Liver (tissue), 8 donors: ENCODE measurements at regions not wholly inside any gene's neighbourhood (a gene's known extent, or its start where the extent isn't known, plus 50 kb on each side); places are given as distances from the start of the nearest gene placed in this dataset.

Experiments
- DNase-seq: peaks from one replicate; pipeline ENCODE4 v3.0.0-alpha.2; 2017; ENCODE audit warnings: low spot score
- H3K27ac ChIP-seq, 2 donors: one replicate each; pipeline ENCODE4 v1.7.0; 2013; ENCODE audit warnings: inconsistent platforms in 2 of 2, low read length in 2 of 2, control low read depth in 1 of 2, low read depth in 1 of 2, mild to moderate bottlenecking in 1 of 2
- H3K27me3 ChIP-seq, 4 donors: one replicate each; pipeline versions ENCODE4 v1.6.1 to v1.7.0; 2013; ENCODE audit warnings: low read length in 3 of 4, inconsistent platforms in 1 of 4, mild to moderate bottlenecking in 1 of 4, moderate library complexity in 1 of 4; ENCODE audit not compliant: control insufficient read depth in 4 of 4, insufficient read depth in 4 of 4
- H3K36me3 ChIP-seq, 4 donors: one replicate each; pipeline versions ENCODE4 v1.6.1 to v1.7.0; 2013; ENCODE audit warnings: low read length in 3 of 4, mild to moderate bottlenecking in 3 of 4, low read depth in 1 of 4, moderate library complexity in 1 of 4; ENCODE audit not compliant: control insufficient read depth in 4 of 4, insufficient read depth in 3 of 4
- H3K4me1 ChIP-seq, 4 donors: one replicate each; pipeline versions ENCODE4 v1.6.1 to v1.7.0; 2013; ENCODE audit warnings: low read length in 3 of 4, mild to moderate bottlenecking in 3 of 4, moderate library complexity in 1 of 4; ENCODE audit not compliant: control insufficient read depth in 4 of 4, insufficient read depth in 4 of 4
- H3K4me3 ChIP-seq, 3 donors: one replicate each; pipeline versions ENCODE4 v1.6.1 to v1.7.0; 2013; ENCODE audit warnings: low read length in 3 of 3, control low read depth in 1 of 3, low read depth in 1 of 3, mild to moderate bottlenecking in 1 of 3
- H3K9ac ChIP-seq, 2 donors: one replicate each; pipeline ENCODE4 v1.7.0; 2013; ENCODE audit warnings: low read length in 2 of 2, mild to moderate bottlenecking in 2 of 2, moderate library complexity in 2 of 2, control low read depth in 1 of 2, low read depth in 1 of 2
- H3K9me3 ChIP-seq, 4 donors: one replicate each; pipeline versions ENCODE4 v1.6.1 to v1.7.0; 2013; ENCODE audit warnings: low read length in 3 of 4; ENCODE audit not compliant: control insufficient read depth in 4 of 4
- ATF3 ChIP-seq: IDR thresholded peaks from 2 replicates; pipeline ENCODE4 v1.6.1; 2016; ENCODE audit warnings: antibody characterized with exemption
- CTCF ChIP-seq: fragments of 150-350 bp; IDR thresholded peaks from 2 replicates; pipeline ENCODE4 v1.5.1; 2017; ENCODE audit warnings: improper control_type of control experiment, low read depth, low read length; ENCODE audit not compliant: missing input control
- EGR1 ChIP-seq, 2 donors: IDR thresholded peaks; 2 replicates each; pipeline ENCODE4 v1.6.1; 2016 to 2018; ENCODE audit warnings: antibody characterized with exemption in 2 of 2, low read depth in 2 of 2
- FOXA1 ChIP-seq: IDR thresholded peaks from 2 replicates; pipeline ENCODE4 v1.6.1; 2016; ENCODE audit warnings: antibody characterized with exemption
- FOXA2 ChIP-seq: IDR thresholded peaks from 2 replicates; pipeline ENCODE4 v1.6.1; 2016; ENCODE audit warnings: antibody characterized with exemption
- GABPA ChIP-seq, 2 donors: IDR thresholded peaks in 1 of 2; conservative IDR thresholded peaks in 1 of 2; 2 replicates each; pipeline ENCODE4 v1.6.1; 2016; ENCODE audit warnings: antibody characterized with exemption in 2 of 2, mild to moderate bottlenecking in 1 of 2, moderate library complexity in 1 of 2
- HNF4A ChIP-seq, 2 donors: conservative IDR thresholded peaks; 2 replicates each; pipeline ENCODE4 v1.6.1; 2016; ENCODE audit warnings: antibody characterized with exemption in 2 of 2, mild to moderate bottlenecking in 2 of 2
- HNF4G ChIP-seq: IDR thresholded peaks from 2 replicates; pipeline ENCODE4 v1.6.1; 2016; ENCODE audit warnings: antibody characterized with exemption
- JUND ChIP-seq, 2 donors: IDR thresholded peaks; 2 replicates each; pipeline ENCODE4 v1.6.1; 2016; ENCODE audit warnings: antibody characterized with exemption in 2 of 2
- MAX ChIP-seq: IDR thresholded peaks from 2 replicates; pipeline ENCODE4 v1.6.1; 2016; ENCODE audit warnings: antibody characterized with exemption
- NR2F2 ChIP-seq: IDR thresholded peaks from 2 replicates; pipeline ENCODE4 v1.6.1; 2016; ENCODE audit warnings: antibody characterized with exemption
- RAD21 ChIP-seq, 2 donors: IDR thresholded peaks; 2 replicates each; pipeline ENCODE4 v1.6.1; 2016; ENCODE audit warnings: antibody characterized with exemption in 2 of 2, mild to moderate bottlenecking in 2 of 2
- REST ChIP-seq: IDR thresholded peaks from 2 replicates; pipeline ENCODE4 v1.6.1; 2016; ENCODE audit warnings: antibody characterized with exemption, mild to moderate bottlenecking
- RXRA ChIP-seq, 2 donors: IDR thresholded peaks; 2 replicates each; pipeline ENCODE4 v1.6.1; 2017 to 2018; ENCODE audit warnings: antibody characterized with exemption in 2 of 2, mild to moderate bottlenecking in 1 of 2
- SP1 ChIP-seq: IDR thresholded peaks from 2 replicates; pipeline ENCODE4 v1.6.1; 2018; ENCODE audit warnings: antibody characterized with exemption, mild to moderate bottlenecking
- TAF1 ChIP-seq: conservative IDR thresholded peaks from 2 replicates; pipeline ENCODE4 v1.6.1; 2016; ENCODE audit warnings: antibody characterized with exemption, mild to moderate bottlenecking
- YY1 ChIP-seq: IDR thresholded peaks from 2 replicates; pipeline ENCODE4 v1.6.1; 2016; ENCODE audit warnings: antibody characterized with exemption, mild to moderate bottlenecking
- ZBTB33 ChIP-seq: IDR thresholded peaks from 2 replicates; pipeline ENCODE4 v1.6.1; 2016; ENCODE audit warnings: antibody characterized with exemption
- WGBS: extraction: QIAGEN DNeasy Blood & Tissue Kit; methylation state at CpG from one replicate; pipeline ENCODE4 v1.1.7; 2013; 5-methylcytosine and 5-hydroxymethylcytosine counted together
- donor health status: healthy.
- donor health status: healthy.
- donor health status: healthy.
- donor health status: healthy.
- donor health status: healthy.

- Histone ChIP-seq H3K27ac (no peak overlapping the region), H3K4me3 (no peak overlapping the region), H3K9ac (no peak overlapping the region), H3K4me1 (no peaks in the 10 kb centered on the region), H3K36me3 (no peaks in the 10 kb centered on the region), H3K27me3 (no peaks in the 10 kb centered on the region), H3K9me3 (peaks cover 0 to 3% (median 0%) of the 10 kb centered on the region in 4 donors)
- WGBS: 76% methylated on average over 11 of the region's 11 CpGs
- no peak for TF ChIP-seq JUND (IDR thresholded peaks at IDR 0.05)
- no peak for TF ChIP-seq REST
- TF ChIP-seq CTCF: no peak
- no peak for TF ChIP-seq NR2F2
- TF ChIP-seq HNF4G: no peak
- no peak for TF ChIP-seq EGR1 (IDR thresholded peaks at IDR 0.05; ENCODE audit: low read depth in 2 of 2)
- no peak for TF ChIP-seq RAD21 (IDR thresholded peaks at IDR 0.05)
- no peak for TF ChIP-seq TAF1
- TF ChIP-seq FOXA2: no peak
- TF ChIP-seq GABPA (IDR thresholded peaks at IDR 0.05 in 1 of 2, conservative IDR thresholded peaks at IDR 0.05 in 1 of 2): no peak
- no peak for TF ChIP-seq ATF3
- no peak for TF ChIP-seq ZBTB33
- TF ChIP-seq HNF4A (conservative IDR thresholded peaks at IDR 0.05): no peak
- TF ChIP-seq MAX: no peak
- no peak for TF ChIP-seq SP1
- no peak for TF ChIP-seq FOXA1
- no peak for TF ChIP-seq RXRA (IDR thresholded peaks at IDR 0.05)
- TF ChIP-seq YY1: no peak
- DNase-seq: no peak
Observed at GRCh38 chr2:235330775-235331451, 162.9 kb upstream of the AGAP1 start.
